PC-9 (cell line): ENCODE measurements at regions not wholly inside any gene's neighbourhood (a gene's known extent, or its start where the extent isn't known, plus 50 kb on each side); places are given as distances from the start of the nearest gene placed in this dataset.

Source experiments
- EZH2 ChIP-seq: fragments of 200-600 bp; sonication (generic); IDR thresholded peaks from 2 replicates; pipeline ENCODE4 v1.8.0; 2017; ENCODE audit warnings: antibody characterized with exemption, low read depth
- TF ChIP-seq, protein P1 (sequence below): fragments of 200-600 bp; sonication (generic); conservative IDR thresholded peaks from 2 replicates; pipeline ENCODE4 v1.6.1; 2017; ENCODE audit warnings: mixed run types, antibody characterized with exemption, mild to moderate bottlenecking, moderate library complexity

DNA sequence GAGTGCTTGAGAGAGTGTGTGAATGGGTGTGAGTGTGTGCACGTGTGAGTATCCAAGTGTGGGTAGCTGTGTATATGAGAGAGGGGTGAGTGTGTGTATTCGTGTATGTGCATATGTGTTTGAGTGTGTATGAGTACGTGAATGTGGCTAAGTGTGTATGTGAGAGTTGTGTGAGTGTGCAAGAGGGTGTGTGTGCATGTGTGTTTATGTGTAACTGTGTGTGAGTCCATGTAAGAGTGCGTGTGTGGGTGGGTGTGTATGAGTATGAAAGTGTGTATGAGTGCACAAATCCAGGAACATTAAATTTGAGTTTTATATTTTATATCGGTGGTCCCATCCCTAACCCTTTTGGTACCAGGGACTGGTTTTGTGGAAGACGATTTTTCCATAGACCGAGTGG is 156.4 kb downstream of the TENT4A start:
- TF ChIP-seq, protein P1, sequence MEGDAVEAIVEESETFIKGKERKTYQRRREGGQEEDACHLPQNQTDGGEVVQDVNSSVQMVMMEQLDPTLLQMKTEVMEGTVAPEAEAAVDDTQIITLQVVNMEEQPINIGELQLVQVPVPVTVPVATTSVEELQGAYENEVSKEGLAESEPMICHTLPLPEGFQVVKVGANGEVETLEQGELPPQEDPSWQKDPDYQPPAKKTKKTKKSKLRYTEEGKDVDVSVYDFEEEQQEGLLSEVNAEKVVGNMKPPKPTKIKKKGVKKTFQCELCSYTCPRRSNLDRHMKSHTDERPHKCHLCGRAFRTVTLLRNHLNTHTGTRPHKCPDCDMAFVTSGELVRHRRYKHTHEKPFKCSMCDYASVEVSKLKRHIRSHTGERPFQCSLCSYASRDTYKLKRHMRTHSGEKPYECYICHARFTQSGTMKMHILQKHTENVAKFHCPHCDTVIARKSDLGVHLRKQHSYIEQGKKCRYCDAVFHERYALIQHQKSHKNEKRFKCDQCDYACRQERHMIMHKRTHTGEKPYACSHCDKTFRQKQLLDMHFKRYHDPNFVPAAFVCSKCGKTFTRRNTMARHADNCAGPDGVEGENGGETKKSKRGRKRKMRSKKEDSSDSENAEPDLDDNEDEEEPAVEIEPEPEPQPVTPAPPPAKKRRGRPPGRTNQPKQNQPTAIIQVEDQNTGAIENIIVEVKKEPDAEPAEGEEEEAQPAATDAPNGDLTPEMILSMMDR, result no peak
- no peak for TF ChIP-seq EZH2
